ENCODE measurements at regions not wholly inside any gene's neighbourhood (a gene's known extent, or its start where the extent isn't known, plus 50 kb on each side); places are given as distances from the start of the nearest gene placed in this dataset.

DNA sequence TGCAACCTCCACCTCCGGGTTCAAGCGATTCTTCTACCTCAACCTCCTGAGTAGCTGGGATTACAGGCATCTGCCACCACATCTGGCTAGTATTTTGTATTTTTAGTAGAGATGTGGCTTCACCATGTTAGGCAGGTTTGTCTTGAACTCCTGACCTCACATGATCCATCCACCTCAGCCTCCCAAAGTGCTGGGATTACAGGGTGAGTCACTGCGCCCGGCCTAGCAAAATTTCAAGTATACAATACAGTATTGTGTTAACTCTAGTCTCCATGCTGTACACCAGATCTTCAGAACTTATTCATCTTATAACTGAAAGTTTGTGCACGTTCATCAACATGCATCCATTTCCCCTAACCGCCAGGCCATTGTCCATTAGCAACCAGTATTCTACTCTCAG, 115.1 kb upstream of the MDGA2 start:
- DNase-seq (ENCODE audit: low spot score): no peak
- in situ Hi-C loops (cut with HindIII; ENCODE audit: low sequenced_read_pairs): no loop called here

DNA sequence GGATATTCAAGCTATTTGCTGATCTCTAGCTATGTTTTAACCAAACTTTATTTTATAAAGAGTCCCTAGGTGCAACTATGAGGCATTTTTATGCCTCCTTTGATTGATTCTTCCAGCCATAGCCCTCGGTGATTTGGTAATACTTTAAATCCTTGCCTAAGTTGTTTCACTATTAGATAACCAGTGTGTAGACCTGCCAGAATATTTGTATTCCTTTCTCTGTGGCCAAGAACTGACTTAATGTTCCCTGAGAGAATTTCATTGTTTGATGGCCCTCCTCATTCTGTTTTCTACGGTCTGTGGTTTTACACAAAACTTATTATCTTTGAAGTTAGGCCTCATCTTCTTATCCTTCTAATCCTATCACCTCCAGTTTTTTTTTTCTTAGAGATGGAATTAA, 109.7 kb upstream of the MDGA2 start:
- in situ Hi-C loops (cut with HindIII; ENCODE audit: low sequenced_read_pairs): no loop called here
- DNase-seq (ENCODE audit: low spot score): no peak

DNA sequence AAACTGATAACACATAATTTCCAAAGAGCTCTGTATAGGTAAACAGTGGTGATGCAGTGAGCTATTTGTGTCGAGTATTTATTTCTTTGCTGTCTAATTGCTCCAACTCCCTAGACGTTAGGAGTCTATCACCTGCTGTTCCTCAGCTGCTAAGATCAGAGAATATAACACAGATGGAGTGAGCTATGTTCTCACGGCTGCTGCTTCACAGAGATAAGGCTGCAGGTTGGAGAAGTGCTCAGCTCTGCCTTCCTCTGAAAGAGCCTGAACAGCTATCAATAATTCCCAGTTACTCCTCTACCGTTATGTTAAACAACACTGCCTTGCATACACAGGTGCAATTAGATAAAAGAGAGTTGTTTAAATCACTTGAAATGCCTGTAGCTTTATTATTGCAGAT, 103.2 kb upstream of the MDGA2 start:
- in situ Hi-C loops (cut with HindIII; ENCODE audit: low sequenced_read_pairs): no loop called here
- no peak for DNase-seq (ENCODE audit: low spot score)

DNA sequence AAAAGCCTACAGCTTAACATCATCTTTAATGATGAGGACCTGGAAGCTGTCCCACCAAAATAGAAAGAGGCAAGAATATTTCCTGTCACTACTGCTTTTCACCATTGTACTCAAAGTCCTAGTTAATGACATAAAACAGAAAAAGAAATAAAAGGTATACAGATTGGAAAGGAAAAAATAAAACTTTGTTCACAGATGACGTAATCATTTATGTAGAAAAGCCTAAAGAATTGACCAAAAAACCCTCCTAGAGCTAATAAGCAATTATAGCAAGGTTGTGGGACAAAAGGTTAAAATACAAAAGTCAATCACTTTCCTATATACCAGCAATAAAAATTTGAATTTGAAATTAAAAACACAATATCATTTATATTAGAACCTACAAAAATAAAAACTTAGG, 97.2 kb upstream of the MDGA2 start:
- in situ Hi-C loops (cut with HindIII; ENCODE audit: low sequenced_read_pairs): no loop called here
- no peak for DNase-seq (ENCODE audit: low spot score)

DNA sequence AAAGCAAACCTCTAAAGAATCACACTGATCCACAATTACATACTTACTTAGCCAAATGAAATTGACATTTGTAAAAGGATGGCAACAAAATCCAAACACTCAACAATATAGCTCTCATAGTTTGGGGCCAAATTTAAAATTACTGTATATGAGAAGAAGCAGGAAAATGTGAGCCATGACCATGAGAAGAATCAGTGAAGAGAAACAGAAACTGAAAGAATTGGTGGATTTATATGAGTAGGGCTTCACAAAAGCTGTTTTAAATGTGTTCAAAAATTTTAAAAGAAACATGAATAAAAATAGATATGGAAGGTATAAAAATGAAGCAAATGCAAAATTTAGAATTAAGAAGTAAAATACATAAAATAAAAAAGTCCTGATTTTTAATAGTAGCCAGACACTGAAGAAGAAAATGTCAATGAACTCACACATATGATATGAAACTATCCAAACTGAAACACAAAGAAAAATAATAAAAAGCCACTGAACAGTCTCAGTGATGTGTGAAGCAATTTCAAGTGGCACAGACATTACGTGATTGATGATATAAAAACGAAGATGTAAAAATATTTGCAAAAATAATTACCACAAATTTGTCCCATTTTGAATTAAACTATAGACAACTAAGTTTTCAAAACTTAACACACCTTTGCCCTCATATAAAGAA, 87.9 kb upstream of the MDGA2 start:
- no peak for DNase-seq (ENCODE audit: low spot score)

DNA sequence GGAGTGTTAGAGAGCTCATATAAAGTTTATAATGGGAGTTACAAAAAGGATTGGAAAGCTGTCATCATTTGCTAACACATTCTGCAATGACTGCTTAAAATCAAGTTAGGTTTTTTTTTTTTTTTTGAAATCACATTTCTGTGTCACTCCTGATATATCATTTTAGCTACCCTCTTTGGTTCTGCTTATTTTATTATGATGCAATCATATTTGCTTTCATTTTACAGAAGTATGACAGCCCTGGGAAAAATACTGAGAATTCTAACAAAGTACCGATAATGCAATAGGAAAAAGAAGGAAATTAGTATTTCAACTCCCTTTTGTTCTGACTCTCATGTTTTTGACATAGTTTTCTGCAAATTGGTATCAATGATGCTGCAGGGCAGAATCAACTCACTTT, 71.6 kb upstream of the MDGA2 start:
- in situ Hi-C loops (cut with HindIII; ENCODE audit: low sequenced_read_pairs): no loop called here
- no peak for DNase-seq (ENCODE audit: low spot score)

More for the DNA sequence above, 87.9 kb upstream of the MDGA2 start:
- in situ Hi-C loops (cut with HindIII; ENCODE audit: low sequenced_read_pairs): no loop called here

DNA sequence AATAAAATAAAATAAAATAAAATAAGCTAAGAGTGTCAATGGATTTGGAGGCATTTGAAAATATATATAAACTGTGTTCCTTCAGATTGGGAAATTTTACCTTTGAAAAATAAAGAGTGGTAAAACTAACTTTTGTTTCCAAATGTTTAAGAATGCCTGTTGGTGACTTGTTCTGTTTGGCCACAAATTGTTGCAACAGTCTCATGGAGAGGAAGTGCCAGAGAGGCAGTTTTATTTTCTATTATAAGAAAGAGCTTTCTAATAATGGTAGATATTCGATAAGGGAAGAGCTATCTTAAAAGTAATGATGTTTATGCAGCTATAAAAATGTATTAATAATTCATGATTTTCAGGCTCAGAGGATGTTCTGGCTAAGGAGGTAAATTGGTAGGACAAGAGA, 68.8 kb upstream of the MDGA2 start:
- DNase-seq (ENCODE audit: low spot score): no peak
- in situ Hi-C loops (cut with HindIII; ENCODE audit: low sequenced_read_pairs): no loop called here

DNA sequence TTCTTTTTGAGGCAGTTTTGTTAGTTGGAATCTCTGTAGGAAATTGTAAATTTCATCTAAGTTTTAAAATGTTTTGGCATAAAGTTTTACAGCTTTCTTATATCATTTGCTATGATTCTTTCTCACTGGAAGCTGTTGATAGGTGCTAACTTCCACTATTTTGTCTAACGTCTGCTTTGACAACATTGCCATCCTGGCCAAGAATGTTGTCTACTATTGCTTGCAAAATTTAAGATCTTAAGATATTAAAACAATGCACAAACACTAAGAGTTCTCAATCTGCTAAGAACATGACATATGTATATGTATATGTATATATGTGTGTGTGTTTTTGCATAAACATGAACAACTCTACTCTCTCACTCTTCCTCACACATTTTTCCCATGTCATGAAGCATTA, 64.1 kb upstream of the MDGA2 start:
- in situ Hi-C loops (cut with HindIII; ENCODE audit: low sequenced_read_pairs): no loop called here
- no peak for DNase-seq (ENCODE audit: low spot score)

DNA sequence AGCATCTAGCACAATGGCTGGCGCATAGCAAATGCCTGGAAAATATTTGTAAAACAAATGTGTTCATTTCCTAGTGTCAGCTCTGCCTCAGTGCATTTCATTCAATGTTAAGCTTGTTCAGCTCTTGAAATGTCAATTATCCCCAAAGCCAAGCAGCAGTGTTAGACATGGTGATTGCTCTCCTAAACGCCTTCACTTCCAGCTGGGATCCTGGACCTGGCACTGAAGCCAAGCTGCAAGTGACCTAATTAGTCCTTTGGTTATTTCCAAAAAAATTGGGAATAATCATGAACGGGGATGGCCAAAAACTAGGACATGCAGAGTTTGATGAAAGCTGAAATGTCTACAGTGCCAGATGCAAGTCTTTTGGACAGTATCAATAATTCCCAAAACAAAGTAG, 54.9 kb upstream of the MDGA2 start:
- in situ Hi-C loops (cut with HindIII; ENCODE audit: low sequenced_read_pairs): no loop called here
- no peak for DNase-seq (ENCODE audit: low spot score)
